ENCODE measurements at regions not wholly inside any gene's neighbourhood (a gene's known extent, or its start where the extent isn't known, plus 50 kb on each side); places are given as distances from the start of the nearest gene placed in this dataset.

GRCh38 chr6:155747491-155747890 is 291.9 kb upstream of the NOX3 start:
- TF ChIP-seq CTCF (IDR thresholded peaks at IDR 0.05) = no peak
- Histone ChIP-seq H3K36me3 (no peaks in the 10 kb centered on the region), H3K4me1 (ENCODE audit: control insufficient read depth in 1 of 2, low read depth in 2 of 2) (no peaks in the 10 kb centered on the region), H3K9me3 (no peaks in the 10 kb centered on the region), H3K4me3 (no peak overlapping the region), H3K27me3 (replicated peaks; ENCODE audit: insufficient read depth) (no peaks in the 10 kb centered on the region), H3K27ac (no peak overlapping the region)
- no peak for DNase-seq (ENCODE audit: low spot score)
- no peak for ATAC-seq (ENCODE audit: insufficient number of reproducible peaks, low FRiP score, low read depth)

GRCh38 chr6:155740781-155741399 is 285.3 kb upstream of the NOX3 start:
- Histone ChIP-seq H3K36me3 (no peaks in the 10 kb centered on the region), H3K27me3 (replicated peaks; ENCODE audit: insufficient read depth) (no peaks in the 10 kb centered on the region), H3K4me3 (no peak overlapping the region), H3K4me1 (ENCODE audit: control insufficient read depth in 1 of 2, low read depth in 2 of 2) (no peaks in the 10 kb centered on the region), H3K9me3 (no peaks in the 10 kb centered on the region), H3K27ac (no peak overlapping the region)
- no peak for TF ChIP-seq CTCF (IDR thresholded peaks at IDR 0.05)
- no peak for ATAC-seq (ENCODE audit: insufficient number of reproducible peaks, low FRiP score, low read depth)
- no peak for DNase-seq (ENCODE audit: low spot score)

- no peaks in the 10 kb centered on the region for H3K9me3 ChIP-seq
- no peaks in the 10 kb centered on the region for H3K27me3 ChIP-seq (replicated peaks; ENCODE audit: insufficient read depth)
- TF ChIP-seq CTCF (IDR thresholded peaks at IDR 0.05) = no peak
- ATAC-seq (ENCODE audit: insufficient number of reproducible peaks, low FRiP score, low read depth) (no peak), DNase-seq (ENCODE audit: low spot score) (no peak)
- no peaks in the 10 kb centered on the region for H3K36me3 ChIP-seq
- no peak overlapping the region for H3K27ac ChIP-seq
- H3K4me1 ChIP-seq (ENCODE audit: control insufficient read depth in 1 of 2, low read depth in 2 of 2) = no peaks in the 10 kb centered on the region
- H3K4me3 ChIP-seq = no peak overlapping the region
These were observed 283.0 kb upstream of the NOX3 start for GRCh38 chr6:155738602-155739105.

GRCh38 chr6:155717374-155717773 is 261.7 kb upstream of the NOX3 start:
- ATAC-seq (ENCODE audit: insufficient number of reproducible peaks, low FRiP score, low read depth) = no peak
- TF ChIP-seq CTCF (IDR thresholded peaks at IDR 0.05) = no peak

GRCh38 chr6:155710704-155711103 is 255.1 kb upstream of the NOX3 start:
- no peak for TF ChIP-seq CTCF (IDR thresholded peaks at IDR 0.05)
- DNase-seq (ENCODE audit: low spot score) = no peak
- Histone ChIP-seq H3K27ac (no peak overlapping the region), H3K27me3 (replicated peaks; ENCODE audit: insufficient read depth) (no peaks in the 10 kb centered on the region), H3K4me1 (ENCODE audit: control insufficient read depth in 1 of 2, low read depth in 2 of 2) (no peaks in the 10 kb centered on the region), H3K9me3 (no peaks in the 10 kb centered on the region), H3K4me3 (no peak overlapping the region), H3K36me3 (no peaks in the 10 kb centered on the region)
- no peak for ATAC-seq (ENCODE audit: insufficient number of reproducible peaks, low FRiP score, low read depth)

More at GRCh38 chr6:155717374-155717773, 261.7 kb upstream of the NOX3 start:
- H3K36me3 ChIP-seq = no peaks in the 10 kb centered on the region
- H3K27me3 ChIP-seq (replicated peaks; ENCODE audit: insufficient read depth) = no peaks in the 10 kb centered on the region
- H3K9me3 ChIP-seq = no peaks in the 10 kb centered on the region
- no peak overlapping the region for H3K27ac ChIP-seq
- no peak for DNase-seq (ENCODE audit: low spot score)
- H3K4me3 ChIP-seq = no peak overlapping the region
- no peaks in the 10 kb centered on the region for H3K4me1 ChIP-seq (ENCODE audit: control insufficient read depth in 1 of 2, low read depth in 2 of 2)

Data from thoracic aorta (tissue), 2 donors.